IMR-90 (cell line): ENCODE measurements at regions not wholly inside any gene's neighbourhood (a gene's known extent, or its start where the extent isn't known, plus 50 kb on each side); places are given as distances from the start of the nearest gene placed in this dataset.

ENCODE experiments used
- ATAC-seq: fragments of 200-7000 bp; cut with Tn5 transposase; 2 replicates; pipeline ENCODE4 v1.9.1; 2020; ENCODE audit warnings: low read depth, mild to moderate bottlenecking, moderate library complexity
- BruUV-seq: library from RNA; stranded (reverse); fragments of 400-500 nt; replicated peaks from 2 replicates; lab custom pipeline; 2021; lab: Mats Ljungman, UMichigan
- CTCF ChIA-PET: fragments of 300-600 bp; formaldehyde crosslinking; extraction: SDS; loops from one replicate; lab custom pipeline; 2021; ENCODE audit warnings: antibody characterized with exemption; lab: Yijun Ruan, JAX
- POLR2A ChIA-PET: fragments of 300-600 bp; sonication (Branson Sonifier 250); formaldehyde crosslinking; loops from one replicate; lab custom pipeline; 2022; ENCODE audit warnings: antibody characterized with exemption; ENCODE audit not compliant: unreplicated experiment; lab: Charles Lee
- DNase-seq: peaks from one replicate; pipeline ENCODE4 v3.0.0; 2013
- H2AFZ ChIP-seq: replicated peaks from 2 replicates; pipeline ENCODE3; 2013; ENCODE audit warnings: low read length, mild to moderate bottlenecking; ENCODE audit not compliant: poor library complexity
- H2AK5ac ChIP-seq: 2 replicates; pipeline ENCODE4 v1.6.1; 2013; ENCODE audit warnings: low read depth, low read length, inconsistent platforms
- H2AK9ac ChIP-seq: replicated peaks from 2 replicates; pipeline ENCODE3; 2013; ENCODE audit warnings: mild to moderate bottlenecking, low read depth, low read length, moderate library complexity; ENCODE audit not compliant: poor library complexity
- H2BK120ac ChIP-seq: 2 replicates; pipeline ENCODE4 v1.6.1; 2013; ENCODE audit warnings: low read depth, low read length, inconsistent platforms
- H2BK15ac ChIP-seq: 3 replicates; pipeline ENCODE4 v1.6.1; 2013; ENCODE audit warnings: low read depth, low read length, inconsistent platforms
- H2BK20ac ChIP-seq: 2 replicates; pipeline ENCODE4 v1.6.1; 2013; ENCODE audit warnings: low read depth, mild to moderate bottlenecking, inconsistent platforms, low read length, moderate library complexity
- H2BK5ac ChIP-seq: 2 replicates; pipeline ENCODE4 v1.6.1; 2013; ENCODE audit warnings: mild to moderate bottlenecking, low read depth, low read length, inconsistent platforms; ENCODE audit not compliant: poor library complexity, severe bottlenecking
- H3K14ac ChIP-seq: replicated peaks from 2 replicates; pipeline ENCODE4 v1.6.1; 2013; ENCODE audit warnings: low read depth, low read length, inconsistent platforms
- H3K18ac ChIP-seq: 2 replicates; pipeline ENCODE4 v1.6.1; 2013; ENCODE audit warnings: low read depth, low read length, control low read depth
- H3K23ac ChIP-seq: 2 replicates; pipeline ENCODE4 v1.6.1; 2013; ENCODE audit warnings: low read depth, low read length, inconsistent platforms
- H3K27ac ChIP-seq: 2 replicates; pipeline ENCODE4 v1.5.1; 2013; ENCODE audit warnings: mild to moderate bottlenecking, control low read depth, low read length; ENCODE audit not compliant: insufficient read depth
- H3K27me3 ChIP-seq: 2 replicates; pipeline ENCODE4 v1.6.1; 2013; ENCODE audit warnings: low read length; ENCODE audit not compliant: control insufficient read depth, insufficient read depth
- H3K36me3 ChIP-seq: 2 replicates; pipeline ENCODE4 v1.6.1; 2013; ENCODE audit warnings: low read length, mixed read lengths; ENCODE audit not compliant: control insufficient read depth, insufficient read depth
- H3K4ac ChIP-seq: 2 replicates; pipeline ENCODE4 v1.6.1; 2013; ENCODE audit warnings: low read depth, low read length, inconsistent platforms
- H3K4me1 ChIP-seq: 2 replicates; pipeline ENCODE4 v1.6.1; 2013; ENCODE audit warnings: low read length, mixed read lengths; ENCODE audit not compliant: control insufficient read depth, insufficient read depth
- H3K4me2 ChIP-seq: 2 replicates; pipeline ENCODE4 v1.6.1; 2013; ENCODE audit warnings: low read depth, mild to moderate bottlenecking, control low read depth, low read length, moderate library complexity
- H3K4me3 ChIP-seq: 2 replicates; pipeline ENCODE4 v1.5.1; 2013; ENCODE audit warnings: low read depth, mild to moderate bottlenecking, control low read depth, low read length, moderate library complexity; ENCODE audit not compliant: insufficient read depth
- H3K56ac ChIP-seq: 2 replicates; pipeline ENCODE4 v1.6.1; 2013; ENCODE audit warnings: low read length, inconsistent platforms; ENCODE audit not compliant: insufficient read depth; ENCODE audit errors: extremely low read depth
- H3K79me1 ChIP-seq, 2 experiments: 2 replicates each; pipeline ENCODE4 v1.6.1; 2013; ENCODE audit warnings: low read length in 2 of 2, inconsistent platforms in 1 of 2, low read depth in 1 of 2
- H3K9ac ChIP-seq: 2 replicates; pipeline ENCODE4 v1.6.1; 2013; ENCODE audit warnings: low read depth, low read length, control low read depth
- H3K9me1 ChIP-seq: 2 replicates; pipeline ENCODE4 v1.6.1; 2013; ENCODE audit warnings: low read length, inconsistent platforms; ENCODE audit not compliant: insufficient read depth
- H3K9me3 ChIP-seq: 2 replicates; pipeline ENCODE4 v1.6.1; 2013; ENCODE audit warnings: low read length; ENCODE audit not compliant: control insufficient read depth, insufficient read depth
- H4K20me1 ChIP-seq: 2 replicates; pipeline ENCODE4 v1.6.1; 2013; ENCODE audit warnings: low read length, inconsistent platforms; ENCODE audit not compliant: insufficient read depth
- H4K5ac ChIP-seq: 2 replicates; pipeline ENCODE4 v1.6.1; 2013; ENCODE audit warnings: mild to moderate bottlenecking, low read depth, low read length, control low read depth
- H4K8ac ChIP-seq, 2 experiments: 2 replicates each; pipeline ENCODE4 v1.6.1; 2013; ENCODE audit warnings: low read depth in 2 of 2, low read length in 2 of 2, control low read depth in 1 of 2, inconsistent platforms in 1 of 2
- H4K91ac ChIP-seq: 2 replicates; pipeline ENCODE4 v1.6.1; 2013; ENCODE audit warnings: low read depth, low read length, inconsistent platforms; ENCODE audit not compliant: insufficient read depth
- CHD1 ChIP-seq: IDR thresholded peaks from 2 replicates; pipeline ENCODE4 v1.6.1; 2012; ENCODE audit warnings: low read depth, low read length, improper control_type of control experiment
- ELK1 ChIP-seq: fragments of 150-350 bp; IDR thresholded peaks from 2 replicates; pipeline ENCODE4 v1.6.1; 2016; ENCODE audit warnings: low read depth, mild to moderate bottlenecking, low read length, moderate library complexity, borderline replicate concordance
- FOS ChIP-seq: fragments of 150-350 bp; IDR thresholded peaks from 2 replicates; pipeline ENCODE4 v1.6.1; 2016; ENCODE audit warnings: low read depth, low read length
- MXI1 ChIP-seq: IDR thresholded peaks from 2 replicates; pipeline ENCODE4 v1.6.1; 2012; ENCODE audit warnings: low read depth, mild to moderate bottlenecking, low read length, moderate library complexity, borderline replicate concordance
- POLR2A ChIP-seq: IDR thresholded peaks from 2 replicates; pipeline ENCODE4 v1.6.1; 2012; ENCODE audit warnings: mild to moderate bottlenecking, low read depth, low read length
- RAD21 ChIP-seq: IDR thresholded peaks from 2 replicates; pipeline ENCODE4 v1.6.1; 2012; ENCODE audit warnings: low read length, improper control_type of control experiment
- RFX5 ChIP-seq: IDR thresholded peaks from 2 replicates; pipeline ENCODE4 v1.8.0; 2012; ENCODE audit warnings: low read depth, mild to moderate bottlenecking, low read length, moderate library complexity
- USF2 ChIP-seq: fragments of 150-350 bp; IDR thresholded peaks from 2 replicates; pipeline ENCODE4 v1.6.1; 2017; ENCODE audit warnings: mild to moderate bottlenecking, antibody characterized with exemption, low read length, low read depth
- WGBS, 2 experiments: methylation state at CpG; one replicate each; pipeline versions ENCODE4 v1.1.5 to v1.1.7; 2013; ENCODE audit warnings: missing lambda C conversion rate in 2 of 2; ENCODE audit not compliant: insufficient read length in 1 of 2; ENCODE audit errors: extremely low coverage in 2 of 2; 5-methylcytosine and 5-hydroxymethylcytosine counted together
- dilution Hi-C: fragments of 300-500 bp; cut with HindIII; formaldehyde crosslinking; loops from one replicate; pipeline ENCODE4 v1.14.3; 2018; ENCODE audit warnings: low sequenced_read_pairs; ENCODE audit not compliant: unreplicated experiment
- in situ Hi-C: fragments of 300-500 bp; cut with MboI; formaldehyde crosslinking; loops from 3 replicates; pipeline ENCODE4 v1.14.3; 2019; ENCODE audit warnings: low sequenced_read_pairs, inconsistent platforms, mixed read lengths
- intact Hi-C: fragments of 100-400 bp; cut with micrococcal nuclease; formaldehyde crosslinking; loops from 2 replicates; pipeline ENCODE4 v1.10.0; 2022

- no peak overlapping the region for H3K27ac ChIP-seq
- H3K4me3 ChIP-seq: no peak overlapping the region
- no peaks in the 10 kb centered on the region for H4K20me1 ChIP-seq
- H2AFZ ChIP-seq: no peak overlapping the region
- no peaks in the 10 kb centered on the region for H3K36me3 ChIP-seq
- H3K79me1 ChIP-seq: no peaks in the 10 kb centered on the region; a peak in 1 of 4 replicates
- dilution Hi-C loops (no loop called here), in situ Hi-C loops (no loop called here), intact Hi-C loops (no loop called here)
- H3K4ac ChIP-seq: peak overlapping the region; percentile 54; the same call in 1 of the 2 replicates
- BruUV-seq: no TSS peak
- H3K56ac ChIP-seq: no peak overlapping the region
- peak overlapping the region; percentile 94 for H2BK20ac ChIP-seq
- peak overlapping the region; percentile 30; the same call in 1 of the 2 replicates for H4K5ac ChIP-seq
- POLR2A ChIA-PET: no interaction called here
- DNase-seq (no peak), ATAC-seq (no peak)
- H2AK5ac ChIP-seq: no peak overlapping the region; the same call in 1 of the 2 replicates
- TF ChIP-seq RFX5 (no peak), ELK1 (no peak), RAD21 (no peak), MXI1 (no peak), FOS (no peak), POLR2A (no peak), CHD1 (no peak), USF2 (no peak)
- no peaks in the 10 kb centered on the region for H3K27me3 ChIP-seq
- no CpG with 5 or more reads among the region's 1 CpG for WGBS, 2 experiments
- H3K14ac ChIP-seq: peak overlapping the region; percentile 53
- H3K9ac ChIP-seq: no peak overlapping the region
- H2BK5ac ChIP-seq: peak overlapping the region; percentile 36
- peak overlapping the region; percentile 46 to 53; a peak in 3 of 4 replicates for H4K8ac ChIP-seq
- peak overlapping the region; percentile 62; the same call in 1 of the 2 replicates for H3K18ac ChIP-seq
- CTCF ChIA-PET: no interaction called here
- peaks cover 12% of the 10 kb centered on the region for H3K4me1 ChIP-seq
- H2BK120ac ChIP-seq: peak overlapping the region; percentile 87
- no peaks in the 10 kb centered on the region; the same call in none of the 2 replicates for H3K9me1 ChIP-seq
- peak overlapping the region; percentile 55; the same call in 2 of the 3 replicates for H2BK15ac ChIP-seq
- peak overlapping the region; percentile 5; the same call in 1 of the 2 replicates for H3K23ac ChIP-seq
- H2AK9ac ChIP-seq: no peak overlapping the region
- no peak overlapping the region for H3K4me2 ChIP-seq
- H4K91ac ChIP-seq: peak overlapping the region; percentile 62
- no peaks in the 10 kb centered on the region for H3K9me3 ChIP-seq
These were observed 196.2 kb downstream of the PCSK1 start for GRCh38 chr5:96236831-96237230.
